Neural progenitor cell (in vitro differentiated cells): ENCODE measurements at regions not wholly inside any gene's neighbourhood (a gene's known extent, or its start where the extent isn't known, plus 50 kb on each side); places are given as distances from the start of the nearest gene placed in this dataset.

Source experiments
- DNase-seq: peaks from one replicate; pipeline ENCODE4 v3.0.0-alpha.2; 2016; ENCODE audit warnings: low spot score
- H2AFZ ChIP-seq: fragments of 200-600 bp; sonication (generic); replicated peaks from 2 replicates; pipeline ENCODE4 v1.6.1; 2016; ENCODE audit warnings: antibody characterized with exemption
- H3F3A ChIP-seq: fragments of 200-600 bp; sonication (generic); 2 replicates; pipeline ENCODE4 v1.6.1; 2016; ENCODE audit warnings: antibody characterized with exemption, low read depth
- H3K27ac ChIP-seq: fragments of 200-600 bp; sonication (generic); 2 replicates; pipeline ENCODE4 v1.5.1; 2016; ENCODE audit warnings: mild to moderate bottlenecking
- H3K27me3 ChIP-seq: fragments of 200-600 bp; sonication (generic); 2 replicates; pipeline ENCODE4 v1.6.1; 2016; ENCODE audit warnings: mild to moderate bottlenecking, moderate library complexity
- H3K36me3 ChIP-seq: fragments of 200-600 bp; sonication (generic); 2 replicates; pipeline ENCODE4 v1.5.1; 2016
- H3K4me1 ChIP-seq: fragments of 200-600 bp; sonication (generic); 2 replicates; pipeline ENCODE4 v1.6.1; 2016; ENCODE audit warnings: mixed run types
- H3K4me2 ChIP-seq: fragments of 200-600 bp; sonication (generic); 2 replicates; pipeline ENCODE4 v1.6.1; 2016
- H3K4me3 ChIP-seq: fragments of 200-600 bp; sonication (generic); 2 replicates; pipeline ENCODE4 v1.5.1; 2016
- H3K79me2 ChIP-seq: fragments of 200-600 bp; sonication (generic); 2 replicates; pipeline ENCODE4 v1.6.1; 2016; ENCODE audit warnings: low read depth
- H3K9ac ChIP-seq: fragments of 200-600 bp; sonication (generic); 2 replicates; pipeline ENCODE4 v1.6.1; 2016
- H3K9me3 ChIP-seq: fragments of 200-600 bp; sonication (generic); 2 replicates; pipeline ENCODE4 v1.5.1; 2016; ENCODE audit warnings: low read depth
- H4K20me1 ChIP-seq: fragments of 200-600 bp; sonication (generic); 2 replicates; pipeline ENCODE4 v1.6.1; 2016; ENCODE audit warnings: low read depth
- H3K27ac Mint-ChIP-seq: 3 replicates; pipeline ENCODE4 v1.8.0; 2021; ENCODE audit warnings: mixed read lengths
- H3K27me3 Mint-ChIP-seq: 2 replicates; pipeline ENCODE4 v1.8.0; 2022; ENCODE audit warnings: low read depth, mild to moderate bottlenecking, inconsistent platforms, moderate library complexity, mixed read lengths; ENCODE audit not compliant: insufficient read depth
- H3K36me3 Mint-ChIP-seq: 3 replicates; pipeline ENCODE4 v1.8.0; 2021; ENCODE audit warnings: mixed read lengths
- H3K4me1 Mint-ChIP-seq: 3 replicates; pipeline ENCODE4 v1.8.0; 2021; ENCODE audit warnings: mixed read lengths
- H3K4me3 Mint-ChIP-seq: 3 replicates; pipeline ENCODE4 v1.8.0; 2021; ENCODE audit warnings: mild to moderate bottlenecking, moderate library complexity, mixed read lengths
- H3K9me3 Mint-ChIP-seq: 3 replicates; pipeline ENCODE4 v1.8.0; 2020; ENCODE audit warnings: mixed read lengths
- EZH2 ChIP-seq: fragments of 200-600 bp; sonication (generic); IDR thresholded peaks from 2 replicates; pipeline ENCODE4 v1.6.1; 2017; ENCODE audit warnings: antibody characterized with exemption, mild to moderate bottlenecking, moderate library complexity
- EZH2phosphoT487 ChIP-seq: fragments of 200-600 bp; sonication (generic); IDR thresholded peaks from 2 replicates; pipeline ENCODE4 v1.6.1; 2017; ENCODE audit warnings: antibody characterized with exemption
- TF ChIP-seq, protein P1 (sequence below): fragments of 200-600 bp; sonication (generic); IDR thresholded peaks from 2 replicates; pipeline ENCODE4 v1.5.1; 2017; ENCODE audit warnings: antibody characterized with exemption, mild to moderate bottlenecking

DNA sequence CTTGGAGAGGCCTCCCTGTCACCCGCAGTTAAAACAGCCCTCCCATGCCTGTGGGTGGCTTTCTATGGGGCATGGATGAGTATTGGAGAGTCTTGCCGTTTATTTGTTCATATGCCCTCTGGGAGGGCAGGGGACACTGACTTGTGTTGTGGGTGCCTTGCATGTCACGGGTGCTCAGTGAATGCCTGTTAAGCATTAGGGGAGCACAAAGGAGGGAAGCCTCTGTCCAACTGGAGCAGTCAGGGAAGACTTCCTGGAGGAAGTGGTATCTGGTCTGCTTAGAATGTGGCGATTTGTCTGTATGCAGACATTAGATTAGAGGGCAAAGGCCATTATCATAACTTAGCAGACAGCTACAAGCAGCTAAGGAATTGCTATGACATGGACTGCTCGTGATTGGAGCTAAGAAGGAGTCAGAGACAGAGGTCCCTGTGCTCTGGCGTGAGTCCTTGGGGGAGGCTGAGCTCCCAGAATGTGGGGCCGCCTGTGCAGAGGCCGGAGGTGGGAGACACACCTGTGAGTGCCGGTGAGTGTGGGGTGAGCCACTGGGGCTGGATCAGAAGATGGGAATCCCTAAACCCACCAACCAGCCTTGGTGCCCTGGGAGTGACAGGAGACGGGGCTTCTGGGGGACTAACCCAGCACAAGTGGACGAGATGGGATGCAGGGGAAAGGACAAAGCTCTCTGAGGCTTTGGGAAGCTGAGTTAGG is 286.1 kb downstream of the SEC14L1 start:
- Histone ChIP-seq H3K27me3 (no peaks in the 10 kb centered on the region), H3K9ac (no peak overlapping the region), H3K27ac (no peak overlapping the region), H3K4me1 (peaks cover 39% of the 10 kb centered on the region), H3K4me3 (no peak overlapping the region), H3K79me2 (peaks cover 77% of the 10 kb centered on the region), H3K4me2 (no peak overlapping the region), H4K20me1 (peaks cover 98% of the 10 kb centered on the region), H3K36me3 (no peaks in the 10 kb centered on the region), H3K9me3 (no peaks in the 10 kb centered on the region), H3F3A (peaks cover 14% of the 10 kb centered on the region), H2AFZ (no peak overlapping the region)
- TF ChIP-seq EZH2, result no peak
- TF ChIP-seq EZH2phosphoT487, result no peak
- no peak overlapping the region for H3K4me3 Mint-ChIP-seq
- DNase-seq, result no peak
- H3K27ac Mint-ChIP-seq, result peak overlapping the region; percentile 91
- peaks cover 5% of the 10 kb centered on the region for H3K27me3 Mint-ChIP-seq
- H3K9me3 Mint-ChIP-seq, result no peaks in the 10 kb centered on the region
- H3K36me3 Mint-ChIP-seq, result no peaks in the 10 kb centered on the region
- H3K4me1 Mint-ChIP-seq, result peaks cover 52% of the 10 kb centered on the region

DNA sequence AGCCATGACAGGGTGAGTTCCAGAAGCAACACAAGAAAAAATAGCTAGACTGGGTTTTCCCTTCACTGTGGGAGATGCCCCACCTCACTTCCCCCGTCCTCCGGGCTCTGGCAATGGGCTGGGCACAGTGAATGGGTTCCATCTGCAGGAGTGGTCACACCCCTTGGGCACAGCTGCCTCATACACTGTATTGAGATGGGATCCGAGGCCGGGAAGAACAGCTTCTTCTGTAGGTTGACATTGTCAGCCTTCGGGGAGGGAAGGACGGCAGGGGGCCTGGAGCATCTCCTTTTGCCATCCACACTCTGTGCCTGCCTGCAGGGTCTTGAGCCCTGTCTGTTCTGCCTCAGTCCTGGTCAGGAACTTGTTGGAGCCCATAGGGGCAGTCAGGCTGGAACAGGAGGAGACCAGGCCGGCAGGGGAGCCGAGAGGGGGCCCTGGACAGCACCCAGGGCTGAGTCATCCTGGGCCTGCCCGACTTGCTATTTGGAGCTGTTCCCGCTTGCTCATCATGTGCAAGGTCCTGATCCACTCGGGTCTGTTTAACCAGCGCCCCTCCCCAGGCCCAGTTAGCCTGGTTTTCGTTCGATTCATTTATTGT is 286.7 kb downstream of the SEC14L1 start:
- no peak overlapping the region for H3K27ac ChIP-seq
- H4K20me1 ChIP-seq, result peaks cover 98% of the 10 kb centered on the region
- H3K27ac Mint-ChIP-seq, result no peak overlapping the region

DNA sequence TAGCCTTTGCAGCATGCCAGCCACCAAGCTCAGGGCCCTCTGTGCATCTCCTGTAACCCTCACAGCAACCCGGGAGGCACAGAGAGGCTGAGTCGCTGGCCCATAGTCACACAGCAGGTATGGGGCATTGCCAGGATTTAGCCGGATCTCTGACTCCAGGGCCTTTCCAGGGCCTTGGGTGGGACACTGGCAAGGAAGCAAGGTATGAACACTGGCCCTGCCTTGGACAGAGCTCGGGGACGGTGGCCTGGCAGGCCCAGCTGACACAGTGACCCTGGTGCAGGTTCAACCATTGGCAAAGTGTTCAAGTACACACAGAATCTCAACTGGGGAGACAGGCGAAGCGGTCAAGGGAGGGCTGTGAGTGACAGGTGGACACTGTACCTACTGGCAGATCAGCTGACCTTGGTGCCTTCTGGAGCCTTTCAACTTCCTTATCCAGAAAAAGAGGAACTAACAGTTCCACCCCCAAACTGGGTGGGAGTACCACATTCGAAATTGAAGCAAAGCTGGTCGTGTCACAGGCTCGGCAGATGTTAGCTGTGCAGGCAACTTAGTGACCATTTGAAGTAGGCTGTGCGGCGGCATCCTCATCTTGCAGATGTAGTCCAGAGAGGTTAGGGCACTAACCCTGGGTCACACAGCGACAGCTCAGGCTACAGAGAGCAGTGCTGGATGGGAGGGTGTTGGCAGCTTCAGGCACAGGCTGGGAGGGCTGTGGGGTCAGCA is 287.4 kb downstream of the SEC14L1 start:
- DNase-seq, result no peak
- Mint-ChIP-seq H3K27me3 (peaks cover 5% of the 10 kb centered on the region), H3K4me3 (no peak overlapping the region), H3K36me3 (no peaks in the 10 kb centered on the region), H3K9me3 (no peaks in the 10 kb centered on the region), H3K27ac (no peak overlapping the region), H3K4me1 (peaks cover 59% of the 10 kb centered on the region)
- no peaks in the 10 kb centered on the region for H3K36me3 ChIP-seq
- no peak overlapping the region for H3K27ac ChIP-seq
- H3K27me3 ChIP-seq, result no peaks in the 10 kb centered on the region
- H3F3A ChIP-seq, result peaks cover 23% of the 10 kb centered on the region
- H3K4me2 ChIP-seq, result no peak overlapping the region
- H3K79me2 ChIP-seq, result peaks cover 77% of the 10 kb centered on the region
- H3K4me3 ChIP-seq, result no peak overlapping the region
- peaks cover 39% of the 10 kb centered on the region for H3K4me1 ChIP-seq
- H3K9ac ChIP-seq, result no peak overlapping the region
- H3K9me3 ChIP-seq, result no peaks in the 10 kb centered on the region
- H2AFZ ChIP-seq, result no peak overlapping the region
- TF ChIP-seq, protein P1, sequence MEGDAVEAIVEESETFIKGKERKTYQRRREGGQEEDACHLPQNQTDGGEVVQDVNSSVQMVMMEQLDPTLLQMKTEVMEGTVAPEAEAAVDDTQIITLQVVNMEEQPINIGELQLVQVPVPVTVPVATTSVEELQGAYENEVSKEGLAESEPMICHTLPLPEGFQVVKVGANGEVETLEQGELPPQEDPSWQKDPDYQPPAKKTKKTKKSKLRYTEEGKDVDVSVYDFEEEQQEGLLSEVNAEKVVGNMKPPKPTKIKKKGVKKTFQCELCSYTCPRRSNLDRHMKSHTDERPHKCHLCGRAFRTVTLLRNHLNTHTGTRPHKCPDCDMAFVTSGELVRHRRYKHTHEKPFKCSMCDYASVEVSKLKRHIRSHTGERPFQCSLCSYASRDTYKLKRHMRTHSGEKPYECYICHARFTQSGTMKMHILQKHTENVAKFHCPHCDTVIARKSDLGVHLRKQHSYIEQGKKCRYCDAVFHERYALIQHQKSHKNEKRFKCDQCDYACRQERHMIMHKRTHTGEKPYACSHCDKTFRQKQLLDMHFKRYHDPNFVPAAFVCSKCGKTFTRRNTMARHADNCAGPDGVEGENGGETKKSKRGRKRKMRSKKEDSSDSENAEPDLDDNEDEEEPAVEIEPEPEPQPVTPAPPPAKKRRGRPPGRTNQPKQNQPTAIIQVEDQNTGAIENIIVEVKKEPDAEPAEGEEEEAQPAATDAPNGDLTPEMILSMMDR, result no peak
- TF ChIP-seq EZH2phosphoT487 (no peak), EZH2 (no peak)
- H4K20me1 ChIP-seq, result peaks cover 98% of the 10 kb centered on the region

More for the DNA sequence above, 286.7 kb downstream of the SEC14L1 start:
- H3K4me3 ChIP-seq, result no peak overlapping the region
- peaks cover 77% of the 10 kb centered on the region for H3K79me2 ChIP-seq
- no peaks in the 10 kb centered on the region for H3K36me3 ChIP-seq
- H3F3A ChIP-seq, result peaks cover 21% of the 10 kb centered on the region
- Mint-ChIP-seq H3K27me3 (peaks cover 5% of the 10 kb centered on the region), H3K4me3 (no peak overlapping the region), H3K4me1 (peaks cover 59% of the 10 kb centered on the region), H3K9me3 (no peaks in the 10 kb centered on the region), H3K36me3 (no peaks in the 10 kb centered on the region)
- DNase-seq, result no peak
- no peak overlapping the region for H2AFZ ChIP-seq
- no peak overlapping the region for H3K9ac ChIP-seq
- H3K4me2 ChIP-seq, result no peak overlapping the region
- H3K9me3 ChIP-seq, result no peaks in the 10 kb centered on the region
- peaks cover 36% of the 10 kb centered on the region for H3K4me1 ChIP-seq
- no peaks in the 10 kb centered on the region for H3K27me3 ChIP-seq
- no peak for TF ChIP-seq EZH2
- TF ChIP-seq, protein P1, result no peak
- no peak for TF ChIP-seq EZH2phosphoT487
